BE2C (cell line): ENCODE measurements at regions not wholly inside any gene's neighbourhood (a gene's known extent, or its start where the extent isn't known, plus 50 kb on each side); places are given as distances from the start of the nearest gene placed in this dataset.
"Not testable (repeated sequence)": the region's sequence is repeated elsewhere in the genome, so short reads cannot be mapped to it uniquely, and the experiment has no call there.

ENCODE experiments used
- DNase-seq: peaks from one replicate; pipeline ENCODE4 v3.0.0-alpha.2; 2020
- H3K27me3 ChIP-seq: fragments of 250-450 bp; sonication (Bioruptor Pico); 2 replicates; pipeline ENCODE4 v1.5.1; 2020; ENCODE audit warnings: mild to moderate bottlenecking
- H3K36me3 ChIP-seq: fragments of 250-450 bp; sonication (Bioruptor Pico); 2 replicates; pipeline ENCODE4 v1.5.1; 2020; ENCODE audit warnings: mild to moderate bottlenecking
- H3K4me1 ChIP-seq: fragments of 250-450 bp; sonication (Bioruptor Pico); 2 replicates; pipeline ENCODE4 v1.5.1; 2020
- H3K4me3 ChIP-seq: 2 replicates; pipeline ENCODE4 v1.5.1; 2011; ENCODE audit warnings: low read depth, low read length
- H3K9me3 ChIP-seq: fragments of 250-450 bp; sonication (Bioruptor Pico); 2 replicates; pipeline ENCODE4 v1.5.1; 2020
- TF ChIP-seq, protein P1 (sequence below): IDR thresholded peaks from 2 replicates; pipeline ENCODE4 v1.5.1; 2012; ENCODE audit warnings: mild to moderate bottlenecking, low read depth, low read length

DNA sequence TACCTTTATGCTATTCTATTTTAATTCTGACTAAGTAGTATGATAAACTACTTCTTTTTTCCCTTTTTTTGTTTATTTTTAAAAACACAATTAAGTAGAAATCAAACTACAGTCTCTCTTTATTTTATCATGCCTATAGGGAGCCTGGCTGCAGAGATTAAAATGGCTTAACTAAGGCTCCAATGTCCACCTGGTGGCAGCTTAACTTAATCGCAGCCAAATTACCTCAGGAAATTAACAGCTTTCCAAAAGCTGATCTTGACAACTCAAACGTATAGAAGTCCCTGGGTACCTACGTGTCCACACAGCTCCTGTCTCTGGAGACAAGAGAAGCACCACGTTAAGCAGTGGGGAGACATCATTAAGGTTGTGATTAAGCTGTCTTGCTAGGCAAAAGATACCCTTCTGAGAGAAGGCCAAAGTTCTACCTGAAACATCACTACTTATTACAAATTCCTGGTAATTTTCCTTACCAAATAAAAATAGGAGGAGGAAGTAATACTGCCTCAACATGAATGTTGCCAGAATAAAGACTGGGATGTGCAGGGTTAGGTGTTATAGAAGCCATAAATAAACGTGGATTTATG is 63.2 kb upstream of the SNX19 start:
- Histone ChIP-seq H3K9me3 (no peaks in the 10 kb centered on the region), H3K36me3 (no peaks in the 10 kb centered on the region), H3K27me3 (no peaks in the 10 kb centered on the region), H3K4me3 (no peak overlapping the region), H3K4me1 (no peaks in the 10 kb centered on the region)
- DNase-seq: no peak
- TF ChIP-seq, protein P1, sequence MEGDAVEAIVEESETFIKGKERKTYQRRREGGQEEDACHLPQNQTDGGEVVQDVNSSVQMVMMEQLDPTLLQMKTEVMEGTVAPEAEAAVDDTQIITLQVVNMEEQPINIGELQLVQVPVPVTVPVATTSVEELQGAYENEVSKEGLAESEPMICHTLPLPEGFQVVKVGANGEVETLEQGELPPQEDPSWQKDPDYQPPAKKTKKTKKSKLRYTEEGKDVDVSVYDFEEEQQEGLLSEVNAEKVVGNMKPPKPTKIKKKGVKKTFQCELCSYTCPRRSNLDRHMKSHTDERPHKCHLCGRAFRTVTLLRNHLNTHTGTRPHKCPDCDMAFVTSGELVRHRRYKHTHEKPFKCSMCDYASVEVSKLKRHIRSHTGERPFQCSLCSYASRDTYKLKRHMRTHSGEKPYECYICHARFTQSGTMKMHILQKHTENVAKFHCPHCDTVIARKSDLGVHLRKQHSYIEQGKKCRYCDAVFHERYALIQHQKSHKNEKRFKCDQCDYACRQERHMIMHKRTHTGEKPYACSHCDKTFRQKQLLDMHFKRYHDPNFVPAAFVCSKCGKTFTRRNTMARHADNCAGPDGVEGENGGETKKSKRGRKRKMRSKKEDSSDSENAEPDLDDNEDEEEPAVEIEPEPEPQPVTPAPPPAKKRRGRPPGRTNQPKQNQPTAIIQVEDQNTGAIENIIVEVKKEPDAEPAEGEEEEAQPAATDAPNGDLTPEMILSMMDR: peak; percentile 13; the same call in 1 of the 2 replicates

DNA sequence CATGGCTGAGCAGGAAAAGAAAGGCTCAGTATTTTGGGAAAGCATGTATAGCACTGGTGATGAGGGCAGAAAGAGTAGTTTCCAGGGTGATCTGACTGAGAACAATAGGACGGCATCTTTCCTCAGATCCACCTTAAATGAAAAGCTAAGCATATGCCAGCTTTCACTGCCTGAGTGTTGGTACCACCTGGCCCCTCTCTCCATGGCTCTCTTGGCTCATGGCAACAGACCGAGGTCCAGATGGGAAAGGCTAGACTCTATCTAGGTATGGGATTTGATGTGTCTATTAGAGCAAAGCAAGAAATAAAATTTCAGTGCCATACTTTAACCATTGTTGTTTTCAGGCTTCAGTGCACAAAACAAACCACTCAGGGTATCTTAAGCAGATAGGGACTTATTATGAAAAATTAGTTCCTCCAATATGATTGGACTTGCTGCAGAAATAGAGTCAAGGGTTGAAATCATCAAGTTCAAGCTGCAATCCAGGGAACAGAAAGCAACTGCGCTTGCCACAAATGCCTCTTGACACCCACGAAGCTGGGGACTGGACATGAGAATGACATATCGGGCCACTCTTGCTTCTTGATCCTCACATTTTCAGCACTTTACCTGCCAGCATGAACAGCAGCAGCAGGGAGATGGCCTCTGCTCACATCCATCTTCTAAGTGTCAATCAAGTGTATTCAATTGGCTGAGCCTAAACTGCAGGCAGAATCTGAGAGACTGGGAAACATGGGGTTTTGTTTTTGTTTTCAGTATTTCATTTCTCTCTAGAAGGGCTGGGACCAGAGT is 64.0 kb upstream of the SNX19 start:
- no peak for DNase-seq
- no peak overlapping the region for H3K4me3 ChIP-seq
- H3K4me1 ChIP-seq: no peaks in the 10 kb centered on the region
- H3K9me3 ChIP-seq: no peaks in the 10 kb centered on the region
- H3K27me3 ChIP-seq: no peaks in the 10 kb centered on the region
- no peaks in the 10 kb centered on the region for H3K36me3 ChIP-seq
- TF ChIP-seq, protein P1: no peak

DNA sequence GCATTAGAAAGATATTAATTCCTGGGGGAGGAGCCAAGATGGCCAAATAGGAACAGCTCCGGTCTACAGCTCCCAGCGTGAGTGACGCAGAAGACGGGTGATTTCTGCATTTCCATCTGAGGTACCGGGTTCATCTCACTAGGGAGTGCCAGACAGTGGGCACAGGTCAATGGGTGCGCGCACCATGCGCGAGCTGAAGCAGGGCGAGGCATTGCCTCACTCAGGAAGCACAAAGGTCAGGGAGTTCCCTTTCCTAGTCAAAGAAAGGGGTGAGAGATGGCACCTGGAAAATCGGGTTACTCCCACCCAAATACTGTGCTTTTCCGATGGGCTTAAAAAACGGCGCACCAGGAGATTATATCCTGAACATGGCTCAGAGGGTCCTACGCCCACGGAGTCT is 68.0 kb upstream of the SNX19 start:
- not testable (repeated sequence) for H3K27me3 ChIP-seq, H3K36me3 ChIP-seq, H3K4me3 ChIP-seq, H3K9me3 ChIP-seq, H3K4me1 ChIP-seq, DNase-seq

DNA sequence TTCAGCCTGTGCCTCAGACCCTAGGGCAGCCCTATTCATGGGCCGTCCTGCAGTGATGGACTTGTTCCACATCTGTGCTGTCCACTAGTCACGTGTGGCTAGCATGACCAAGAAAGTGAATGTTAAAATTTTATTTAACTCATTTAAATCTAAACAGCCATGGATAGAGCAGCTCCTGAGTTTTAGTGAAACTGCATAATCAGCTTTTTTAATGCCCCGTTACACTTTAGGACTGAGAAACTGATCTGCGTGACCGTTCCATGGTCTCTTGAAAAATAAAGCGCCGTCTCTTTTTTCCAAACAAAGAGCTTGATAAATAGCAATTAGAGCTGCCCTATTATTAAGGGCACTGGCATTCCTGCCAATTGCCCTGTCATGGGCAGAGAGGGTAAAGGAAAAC is 76.5 kb upstream of the SNX19 start:
- Histone ChIP-seq H3K9me3 (no peaks in the 10 kb centered on the region), H3K4me1 (no peaks in the 10 kb centered on the region), H3K36me3 (no peaks in the 10 kb centered on the region), H3K27me3 (no peaks in the 10 kb centered on the region), H3K4me3 (no peak overlapping the region)
- TF ChIP-seq, protein P1: no peak
- DNase-seq: no peak

DNA sequence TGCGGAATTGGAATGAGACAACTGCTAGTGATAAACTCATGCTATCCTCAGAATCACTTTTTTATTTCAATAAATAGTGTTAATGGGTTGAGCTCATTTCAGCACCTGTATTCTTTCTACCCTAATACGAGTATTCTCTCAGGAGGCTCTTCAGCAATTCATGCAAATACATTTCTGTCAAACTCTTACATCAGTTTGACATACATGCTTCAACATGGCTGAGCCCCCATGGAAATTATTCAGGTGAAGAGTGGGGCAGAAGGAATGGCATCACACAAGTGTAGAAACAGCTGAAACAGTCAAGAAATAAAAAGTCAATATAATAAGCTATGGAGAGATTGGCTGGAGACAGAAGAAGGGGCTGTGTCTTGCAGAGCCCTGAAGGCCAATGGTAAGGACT is 77.8 kb upstream of the SNX19 start:
- Histone ChIP-seq H3K36me3 (no peaks in the 10 kb centered on the region), H3K4me3 (no peak overlapping the region), H3K4me1 (no peaks in the 10 kb centered on the region), H3K9me3 (no peaks in the 10 kb centered on the region), H3K27me3 (no peaks in the 10 kb centered on the region)
- TF ChIP-seq, protein P1: no peak
- no peak for DNase-seq

DNA sequence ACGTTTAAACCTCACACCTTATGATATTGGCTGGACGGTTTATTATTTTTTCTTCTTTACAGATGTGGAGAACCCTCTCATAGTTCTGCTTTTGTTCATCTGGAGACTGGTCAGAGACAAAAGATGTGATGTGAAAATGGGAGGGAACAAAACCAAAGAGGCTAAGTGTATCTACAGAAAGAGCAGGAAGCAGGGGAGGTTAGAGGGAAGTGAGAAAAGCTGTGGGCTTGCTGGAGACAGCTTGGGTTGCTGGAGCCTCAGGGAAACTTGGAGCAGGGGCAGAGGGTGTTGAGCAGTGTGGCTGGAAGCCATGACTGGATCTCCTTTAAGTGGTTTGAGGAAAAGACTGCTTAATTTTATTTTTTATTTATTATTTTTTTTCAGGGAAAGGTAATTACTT is 79.0 kb upstream of the SNX19 start:
- no peaks in the 10 kb centered on the region for H3K27me3 ChIP-seq
- no peak for DNase-seq
- H3K4me1 ChIP-seq: no peaks in the 10 kb centered on the region
- H3K4me3 ChIP-seq: no peak overlapping the region
- TF ChIP-seq, protein P1: no peak
- no peaks in the 10 kb centered on the region for H3K9me3 ChIP-seq
- no peaks in the 10 kb centered on the region for H3K36me3 ChIP-seq
